HCT116 (cell line): ENCODE measurements at regions not wholly inside any gene's neighbourhood (a gene's known extent, or its start where the extent isn't known, plus 50 kb on each side); places are given as distances from the start of the nearest gene placed in this dataset.

Source experiments
- ATAC-seq: fragments of 200-7000 bp; cut with Tn5 transposase; 2 replicates; pipeline ENCODE4 v1.9.1; 2020; ENCODE audit warnings: mild to moderate bottlenecking, moderate library complexity
- BruUV-seq: library from RNA; stranded (reverse); fragments of 400-500 nt; replicated peaks from 2 replicates; lab custom pipeline; 2021; lab: Mats Ljungman, UMichigan
- CTCF ChIA-PET: fragments of 300-600 bp; sonication (Branson Sonifier 250); formaldehyde crosslinking; loops from one replicate; lab custom pipeline; 2021; ENCODE audit warnings: antibody characterized with exemption; lab: Charles Lee
- POLR2A ChIA-PET: fragments of 300-600, 350-600 bp; sonication (Branson Sonifier 250); formaldehyde crosslinking; loops from one replicate; lab custom pipeline; 2021; ENCODE audit warnings: antibody characterized with exemption; lab: Charles Lee
- RAD21 ChIA-PET, 2 experiments: fragments of 300-600 bp; sonication (Branson Sonifier 250); formaldehyde crosslinking; loops; one replicate each; lab custom pipeline; 2023; ENCODE audit warnings: low total read pairs in 2 of 2; ENCODE audit not compliant: uncharacterized antibody in 2 of 2, unreplicated experiment in 2 of 2, low non-redundant PET in 1 of 2; lab: Charles Lee
- DNase-seq: peaks from one replicate; pipeline ENCODE4 v3.0.0-alpha.2; 2010; ENCODE audit warnings: low read depth, low spot score
- H2AFZ ChIP-seq: fragments of 200-600 bp; shearing (Covaris generic), sonication (generic); 2 replicates; pipeline ENCODE4 v1.6.1; 2017; ENCODE audit warnings: low read depth, mixed run types, mixed read lengths, antibody characterized with exemption, low read length; ENCODE audit not compliant: poor library complexity, severe bottlenecking
- H3K27ac ChIP-seq: 2 replicates; pipeline ENCODE4 v1.5.1; 2012; ENCODE audit warnings: low read depth, low read length
- H3K27me3 ChIP-seq: fragments of 200-600 bp; sonication (generic); 2 replicates; pipeline ENCODE4 v1.6.1; 2016; ENCODE audit warnings: mixed run types, low read length, mixed read lengths; ENCODE audit not compliant: insufficient read depth
- H3K36me3 ChIP-seq, 2 experiments: fragments of 200-500 bp in 1 of 2; fragments of 200-600 bp in 1 of 2; sonication (Bioruptor generic) in 1 of 2; sonication (generic) in 1 of 2; 2 replicates each; pipeline versions ENCODE4 v1.5.1 to v1.6.1; 2014 to 2016; ENCODE audit warnings: low read length in 2 of 2, inconsistent platforms in 1 of 2, mixed read lengths in 1 of 2, mixed run types in 1 of 2; ENCODE audit not compliant: insufficient read depth in 2 of 2, control insufficient read depth in 1 of 2
- H3K4me1 ChIP-seq, 2 experiments: fragments of 200-600 bp in 1 of 2; sonication (generic) in 1 of 2; 2 replicates each; pipeline versions ENCODE4 v1.5.1 to v1.6.1; 2012 to 2017; ENCODE audit warnings: low read length in 2 of 2, inconsistent platforms in 1 of 2, mild to moderate bottlenecking in 1 of 2, mixed read lengths in 1 of 2, mixed run types in 1 of 2, moderate library complexity in 1 of 2; ENCODE audit not compliant: insufficient read depth in 2 of 2, control insufficient read depth in 1 of 2
- H3K4me2 ChIP-seq: fragments of 200-600 bp; sonication (generic); 2 replicates; pipeline ENCODE4 v1.6.1; 2017; ENCODE audit warnings: mixed run types, low read length, mixed read lengths
- H3K4me3 ChIP-seq, 2 experiments: fragments of 200-600 bp in 1 of 2; sonication (generic) in 1 of 2; replicated peaks in 1 of 2; 2 replicates each; pipeline ENCODE4 v1.5.1; 2011 to 2016; ENCODE audit warnings: low read length in 2 of 2, control low read depth in 1 of 2, low read depth in 1 of 2, mild to moderate bottlenecking in 1 of 2, mixed read lengths in 1 of 2, mixed run types in 1 of 2
- H3K79me2 ChIP-seq: fragments of 200-600 bp; sonication (generic); 2 replicates; pipeline ENCODE4 v1.6.1; 2017; ENCODE audit warnings: mild to moderate bottlenecking, mixed run types, low read length, moderate library complexity, mixed read lengths; ENCODE audit not compliant: insufficient read depth
- H3K9ac ChIP-seq: fragments of 200-600 bp; sonication (generic); 2 replicates; pipeline ENCODE4 v1.6.1; 2016; ENCODE audit warnings: low read length, mixed read lengths
- H3K9me2 ChIP-seq: fragments of 200-600 bp; sonication (generic), shearing (Covaris generic); 2 replicates; pipeline ENCODE4 v1.6.1; 2017; ENCODE audit warnings: mixed run types, mild to moderate bottlenecking, moderate library complexity; ENCODE audit not compliant: insufficient read depth
- H3K9me3 ChIP-seq, 2 experiments: fragments of 200-500 bp in 1 of 2; fragments of 200-600 bp in 1 of 2; sonication (Bioruptor generic) in 1 of 2; sonication (generic) in 1 of 2; 2 replicates each; pipeline ENCODE4 v1.6.1; 2014 to 2017; ENCODE audit warnings: low read length in 2 of 2, mixed read lengths in 2 of 2, inconsistent platforms in 1 of 2, low read depth in 1 of 2, mild to moderate bottlenecking in 1 of 2, mixed run types in 1 of 2, moderate library complexity in 1 of 2; ENCODE audit not compliant: control insufficient read depth in 1 of 2, insufficient read depth in 1 of 2
- H4K20me1 ChIP-seq: fragments of 200-600 bp; sonication (generic), shearing (Covaris generic); 2 replicates; pipeline ENCODE4 v1.6.1; 2017; ENCODE audit warnings: mixed run types, mild to moderate bottlenecking, moderate library complexity; ENCODE audit not compliant: insufficient read depth
- CEBPB ChIP-seq: IDR thresholded peaks from 2 replicates; pipeline ENCODE4 v1.6.1; 2012; ENCODE audit warnings: low read depth
- SRF ChIP-seq: IDR thresholded peaks from 2 replicates; pipeline ENCODE4 v1.6.1; 2012; ENCODE audit warnings: low read depth
- ZFX ChIP-seq: fragments of 450-650 bp; IDR thresholded peaks from 2 replicates; pipeline ENCODE4 v1.6.1; 2017
- ZNF274 ChIP-seq: fragments of 200-500 bp; sonication (Bioruptor generic); IDR thresholded peaks from 2 replicates; pipeline ENCODE4 v1.6.1; 2014; ENCODE audit warnings: mild to moderate bottlenecking, low read depth, low read length, inconsistent platforms
- intact Hi-C: fragments of 100-400 bp; cut with micrococcal nuclease; formaldehyde crosslinking; loops from 2 replicates; pipeline ENCODE4 v1.10.0; 2022

GRCh38 chr15:39400821-39401550, 179.9 kb upstream of the THBS1 start:
- Histone ChIP-seq H3K9me2 (no peaks in the 10 kb centered on the region), H3K9me3 (no peaks in the 10 kb centered on the region), H2AFZ (no peak overlapping the region), H3K36me3 (no peaks in the 10 kb centered on the region), H3K4me3 (no peak overlapping the region), H3K4me1 (no peaks in the 10 kb centered on the region), H3K27me3 (0 out of 2 replicates have a peak, but pooled peaks cover 3% of the 10 kb centered on the region), H4K20me1 (no peaks in the 10 kb centered on the region), H3K27ac (no peak overlapping the region), H3K4me2 (no peak overlapping the region), H3K79me2 (no peaks in the 10 kb centered on the region), H3K9ac (no peak overlapping the region)
- DNase-seq: no peak
- no TSS peak for BruUV-seq
- TF ChIP-seq SRF: no peak
- TF ChIP-seq ZFX: no peak
- TF ChIP-seq CEBPB: no peak
- no peak for ATAC-seq
- intact Hi-C loops: no loop called here
- ChIA-PET RAD21 (no interaction called here), CTCF (no interaction called here), POLR2A (no interaction called here)

- H3K9me3 ChIP-seq: no peaks in the 10 kb centered on the region
- no peak for TF ChIP-seq ZNF274
- DNase-seq: no peak
- ChIA-PET POLR2A (no interaction called here), CTCF (no interaction called here), RAD21 (no interaction called here)
- intact Hi-C loops: no loop called here
- H3K79me2 ChIP-seq: no peaks in the 10 kb centered on the region
- no peaks in the 10 kb centered on the region for H3K4me1 ChIP-seq
- H3K27ac ChIP-seq: no peak overlapping the region
- no peaks in the 10 kb centered on the region for H3K36me3 ChIP-seq
- no peak overlapping the region for H3K9ac ChIP-seq
- 0 out of 2 replicates have a peak, but pooled peaks cover 3% of the 10 kb centered on the region for H3K27me3 ChIP-seq
- H2AFZ ChIP-seq: no peak overlapping the region
- H3K9me2 ChIP-seq: no peaks in the 10 kb centered on the region
- no peak overlapping the region for H3K4me3 ChIP-seq
- no peaks in the 10 kb centered on the region for H4K20me1 ChIP-seq
- H3K4me2 ChIP-seq: no peak overlapping the region
- no peak for ATAC-seq
- no TSS peak for BruUV-seq
Measured at GRCh38 chr15:39403640-39404117, 177.2 kb upstream of the THBS1 start.
